CD4-positive, alpha-beta T cell treated with Interferon alpha-2 for 1 hour (primary cell): ENCODE measurements at regions not wholly inside any gene's neighbourhood (a gene's known extent, or its start where the extent isn't known, plus 50 kb on each side); places are given as distances from the start of the nearest gene placed in this dataset.
"Not testable (repeated sequence)": the region's sequence is repeated elsewhere in the genome, so short reads cannot be mapped to it uniquely, and the experiment has no call there.

Experiments
- DNase-seq, 2 donors: peaks; one replicate each; pipeline ENCODE4 v3.0.0-alpha.2; 2020 to 2022

DNA sequence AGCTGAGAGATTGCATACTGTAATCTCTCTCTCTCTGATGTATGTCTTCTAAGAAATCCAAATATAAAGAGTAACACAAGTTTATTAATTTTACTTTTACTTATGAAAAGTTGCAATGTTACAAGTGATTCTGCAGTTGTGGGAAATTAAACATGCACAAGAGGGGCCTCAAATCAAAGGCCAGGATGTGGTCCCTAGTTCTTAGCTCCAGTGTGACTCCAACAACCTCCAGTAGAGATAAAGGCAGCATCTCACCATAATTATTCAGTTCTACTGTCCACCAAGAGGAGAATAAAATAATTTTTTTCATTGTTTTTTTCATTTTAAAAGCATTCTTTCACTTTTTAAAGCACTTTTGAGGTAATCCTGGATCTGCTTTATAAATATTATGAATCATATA, 223.3 kb downstream of the RAP2B start:
- DNase-seq, result no peak

DNA sequence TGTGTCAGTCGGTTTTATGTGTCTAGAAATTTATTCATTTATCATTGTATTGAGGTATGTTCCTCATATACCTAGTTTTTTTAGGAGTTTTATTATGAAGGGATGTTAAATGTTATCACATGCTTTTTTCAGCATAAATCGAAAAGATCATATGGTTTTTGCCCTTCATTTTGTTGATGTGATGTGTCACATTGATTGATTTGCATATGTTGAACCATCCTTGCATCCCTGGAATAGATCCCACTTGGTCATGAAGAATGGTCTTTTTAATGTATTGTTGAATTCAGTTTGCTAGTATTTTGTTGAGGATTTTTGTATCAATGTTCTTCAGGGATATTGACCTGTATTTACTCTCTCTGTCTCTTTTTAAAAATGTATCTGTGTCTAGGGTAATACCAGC, 230.3 kb downstream of the RAP2B start:
- DNase-seq, result no peak

DNA sequence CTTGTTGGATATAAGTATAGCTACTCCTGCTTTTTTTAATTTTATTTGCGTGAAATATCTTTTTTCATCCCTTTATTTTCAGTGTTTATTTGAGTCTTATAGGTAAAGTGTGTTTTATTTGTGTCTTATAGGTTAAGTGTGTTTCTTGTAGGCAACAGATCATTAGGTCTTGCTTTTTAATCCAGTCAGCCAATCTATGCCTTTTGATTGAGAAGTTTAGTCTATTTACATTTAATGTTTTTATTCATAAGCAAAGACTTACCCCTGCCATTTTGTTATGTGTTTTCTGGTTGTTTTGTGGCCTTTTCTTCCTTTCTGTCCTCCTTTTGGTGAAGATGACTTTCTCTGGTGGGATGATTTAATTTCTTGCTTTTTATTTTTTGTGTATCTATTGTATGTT, 232.0 kb downstream of the RAP2B start:
- DNase-seq, result no peak

DNA sequence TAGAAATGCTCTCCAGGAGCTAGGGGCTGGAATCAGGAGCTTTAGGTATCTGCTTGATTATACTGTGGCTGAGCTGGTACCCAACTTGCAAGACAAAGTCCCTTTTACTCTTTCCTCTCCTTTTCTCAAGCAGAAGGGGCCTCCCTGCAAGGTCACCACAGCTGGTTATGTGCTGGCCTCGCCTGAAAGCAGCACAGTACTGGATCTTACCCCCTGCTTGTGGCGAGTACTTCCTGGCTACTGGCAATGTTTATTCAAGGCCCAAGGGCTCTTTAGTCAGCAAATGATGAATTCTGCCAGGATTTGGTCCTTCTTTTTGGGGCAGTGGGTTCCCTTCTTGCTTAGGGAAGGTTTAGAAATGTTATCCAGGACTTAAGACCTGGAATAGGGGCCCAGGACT, 234.6 kb downstream of the RAP2B start:
- DNase-seq, result no peak

DNA sequence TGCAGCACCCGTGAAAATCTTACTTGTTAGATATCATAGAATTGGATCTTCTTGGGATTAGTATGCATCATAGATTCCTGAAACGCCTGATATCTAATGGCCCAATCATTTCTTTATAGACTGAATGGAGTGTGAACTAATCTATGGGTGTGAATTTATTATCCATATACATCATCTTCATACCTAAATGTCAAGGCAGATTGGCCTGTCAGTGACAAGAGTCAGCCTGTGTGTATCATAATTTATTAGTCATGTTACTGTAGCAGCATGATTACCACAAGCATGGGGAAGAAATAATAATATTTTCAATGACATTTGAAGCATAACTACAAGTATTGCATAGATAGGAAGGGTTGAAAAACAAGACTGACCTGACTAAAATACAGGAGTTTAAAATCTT, 235.8 kb downstream of the RAP2B start:
- no peak for DNase-seq

DNA sequence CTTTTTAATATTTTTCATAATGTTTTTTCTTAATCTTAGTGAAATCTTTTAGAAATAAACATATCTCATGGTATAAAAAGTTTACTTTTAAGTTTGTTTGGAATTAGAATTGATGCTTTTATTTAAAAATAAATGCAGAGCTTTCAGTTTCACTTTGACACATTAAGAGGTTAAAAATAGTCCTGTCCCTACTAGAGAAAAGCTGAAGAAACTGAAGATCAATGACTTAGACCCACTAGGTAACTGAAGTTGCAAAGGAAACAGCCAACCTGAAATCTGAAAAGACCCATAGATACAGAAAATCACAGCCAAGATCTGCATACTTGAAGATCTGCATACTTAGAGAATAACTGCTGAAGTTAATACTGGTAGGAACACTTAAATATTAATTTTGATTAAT, 237.6 kb downstream of the RAP2B start:
- DNase-seq, result no peak

DNA sequence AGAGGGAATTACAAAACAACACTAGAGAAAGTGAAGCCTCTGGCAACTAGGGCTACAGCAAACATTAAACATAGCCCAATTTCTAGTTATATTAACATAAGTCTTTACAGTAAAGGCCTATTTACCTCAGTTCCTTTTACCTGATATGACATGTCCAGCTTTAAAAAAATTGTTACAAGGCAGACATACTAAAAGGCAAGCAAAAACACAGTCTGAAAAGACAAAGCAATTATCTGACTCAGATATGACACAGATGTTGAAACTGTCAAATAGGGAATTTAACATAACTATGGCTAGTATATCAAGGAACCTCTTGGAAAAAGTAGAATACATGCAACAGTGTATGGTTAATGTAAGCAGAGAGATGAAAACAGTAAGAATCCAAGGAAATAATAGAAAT, 238.6 kb downstream of the RAP2B start:
- no peak for DNase-seq

DNA sequence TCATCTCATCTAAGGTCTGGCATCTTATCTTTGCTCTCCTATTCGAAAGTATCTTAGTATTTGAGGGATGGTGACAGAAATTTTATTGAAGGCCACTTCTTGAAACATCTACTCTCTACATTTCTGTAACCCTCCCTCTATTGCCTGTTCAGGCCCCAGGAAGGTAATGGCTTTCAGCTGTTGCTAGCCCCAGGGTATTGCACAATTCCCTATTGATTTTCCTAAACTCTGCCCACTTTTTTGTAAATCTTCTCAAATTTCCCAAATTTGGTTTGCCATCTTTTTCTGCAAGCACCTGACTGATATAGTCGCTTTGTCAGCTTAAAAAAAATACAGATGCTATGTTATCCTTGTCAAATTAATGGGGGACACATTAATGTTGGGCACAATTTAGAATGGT, 242.1 kb downstream of the RAP2B start:
- no peak for DNase-seq

DNA sequence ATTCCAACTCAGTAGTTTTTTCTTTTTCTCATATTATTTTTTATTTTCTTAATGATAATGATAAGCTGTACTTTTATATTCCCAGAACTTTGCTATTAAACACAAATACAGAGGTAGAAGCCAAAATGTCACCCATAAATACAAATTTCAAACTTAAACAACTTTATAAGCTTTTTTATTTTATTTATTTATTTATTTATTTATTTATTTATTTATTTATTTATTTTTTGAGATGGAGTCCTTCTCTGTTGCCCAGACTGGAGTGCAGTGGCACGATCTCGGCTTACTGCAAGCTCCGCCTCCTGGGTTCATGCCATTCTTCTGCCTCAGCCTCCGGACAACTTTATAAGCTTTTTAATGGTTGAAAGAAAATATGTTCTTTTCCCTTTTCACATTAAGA, 243.3 kb downstream of the RAP2B start:
- DNase-seq, result not testable (repeated sequence)

DNA sequence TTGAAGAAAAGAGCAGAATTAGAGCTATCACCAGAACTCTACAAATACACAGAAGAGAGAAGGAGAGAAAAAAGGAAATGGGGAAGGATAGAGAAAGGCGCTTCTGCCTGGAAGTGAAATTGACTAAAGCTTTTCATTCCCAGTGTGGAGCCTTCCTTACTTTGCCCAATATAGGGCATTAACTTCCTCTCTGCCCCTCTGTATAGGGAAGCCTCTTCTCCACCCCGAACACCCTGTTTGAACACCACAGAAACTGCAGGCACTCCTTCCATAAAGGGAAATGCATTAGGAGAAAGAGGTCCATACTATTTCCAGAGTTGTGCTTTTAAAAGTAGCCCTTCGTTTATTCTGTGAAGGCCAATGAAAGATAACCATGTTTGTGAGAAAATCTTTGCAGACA, 248.5 kb downstream of the RAP2B start:
- DNase-seq, result no peak

DNA sequence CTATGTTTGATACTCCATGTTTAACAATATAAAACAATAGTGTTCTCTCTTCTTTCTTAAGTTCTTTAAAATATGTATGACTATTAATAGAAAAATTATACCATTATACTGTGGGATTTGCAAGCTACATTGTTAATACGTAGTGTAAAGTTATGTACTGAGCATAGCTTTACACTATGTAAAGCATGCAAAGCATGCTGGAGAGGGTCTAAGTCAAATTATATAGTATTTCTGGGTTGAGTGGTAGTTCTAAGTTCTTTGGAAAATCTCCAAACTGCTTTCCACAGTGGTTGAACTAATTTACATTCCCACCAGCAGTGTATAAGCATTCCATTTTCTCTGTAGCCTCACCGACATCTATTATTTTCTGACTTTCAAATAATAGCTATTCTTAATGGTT, 253.0 kb downstream of the RAP2B start:
- no peak for DNase-seq

DNA sequence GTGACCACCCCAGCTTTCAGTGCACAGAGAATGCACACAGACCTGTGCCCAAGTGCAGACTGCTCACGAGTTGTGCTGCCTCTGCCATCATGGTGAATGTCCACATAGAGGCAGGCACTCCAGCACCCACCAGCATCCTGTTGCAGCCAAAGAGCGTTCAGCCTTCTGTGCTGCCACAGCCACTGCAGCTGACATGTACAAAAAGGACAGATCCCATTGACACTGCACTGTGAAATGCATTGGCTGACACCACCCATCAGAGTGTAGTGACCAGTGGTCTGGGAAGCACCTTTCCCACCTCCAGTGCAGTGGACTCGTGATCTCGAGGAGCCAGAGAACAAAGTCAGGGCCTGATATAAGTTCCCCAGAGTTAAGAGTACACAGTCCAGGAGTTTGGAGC, 260.3 kb downstream of the RAP2B start:
- DNase-seq, result no peak

DNA sequence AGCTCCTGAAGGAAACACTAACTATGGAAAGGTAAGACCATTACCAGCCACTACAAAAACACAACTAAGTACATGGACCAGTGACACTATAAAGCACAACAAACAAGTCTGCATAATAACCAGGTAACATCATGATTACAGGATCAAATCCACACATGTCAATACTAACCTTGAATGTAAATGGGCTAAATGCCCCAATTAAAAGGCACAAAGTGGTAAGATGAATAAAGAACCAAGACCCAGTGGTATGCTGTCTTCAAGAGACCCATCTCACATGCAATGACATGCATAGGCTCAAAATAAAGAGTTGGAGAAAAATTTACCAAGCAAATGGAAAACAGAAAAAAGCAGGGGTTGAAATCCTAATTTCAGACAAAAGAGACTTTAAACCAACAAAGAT, 261.8 kb downstream of the RAP2B start:
- not testable (repeated sequence) for DNase-seq

DNA sequence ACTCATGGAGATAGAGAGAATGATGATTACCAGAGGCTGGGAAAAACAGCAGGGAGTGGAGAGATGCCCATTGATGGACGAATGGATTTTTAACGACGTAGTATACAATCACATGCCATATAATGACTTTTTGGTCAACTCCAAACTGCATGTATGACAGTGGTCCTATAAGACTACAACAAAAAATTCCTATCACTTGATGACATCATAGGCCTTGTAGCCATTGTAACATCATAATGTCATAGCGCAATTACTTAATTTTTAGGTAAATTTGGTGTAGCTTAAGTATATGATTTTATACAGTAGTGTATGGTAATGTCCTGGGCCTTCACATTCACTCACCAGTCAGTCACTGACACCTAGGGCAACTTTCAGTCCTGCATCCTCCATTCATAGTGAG, 264.3 kb downstream of the RAP2B start:
- DNase-seq, result no peak

DNA sequence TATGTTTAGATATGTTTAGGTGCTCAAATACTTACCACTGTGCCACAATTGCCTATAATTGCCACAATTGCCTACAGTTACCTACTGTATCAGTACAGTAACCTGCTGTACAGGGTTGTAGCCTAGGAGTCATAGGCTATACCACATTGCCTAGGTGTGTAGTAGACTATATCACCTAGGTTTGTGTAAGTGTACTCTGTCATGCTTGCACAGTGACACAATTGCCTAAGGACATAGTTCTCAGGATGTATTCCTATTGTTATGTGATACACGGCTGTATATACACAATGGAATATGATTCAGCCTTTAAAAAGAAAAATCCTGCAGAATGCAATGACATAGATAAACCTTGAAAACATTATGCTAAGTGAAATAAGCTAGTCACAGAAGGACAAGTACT, 264.8 kb downstream of the RAP2B start:
- DNase-seq, result no peak

DNA sequence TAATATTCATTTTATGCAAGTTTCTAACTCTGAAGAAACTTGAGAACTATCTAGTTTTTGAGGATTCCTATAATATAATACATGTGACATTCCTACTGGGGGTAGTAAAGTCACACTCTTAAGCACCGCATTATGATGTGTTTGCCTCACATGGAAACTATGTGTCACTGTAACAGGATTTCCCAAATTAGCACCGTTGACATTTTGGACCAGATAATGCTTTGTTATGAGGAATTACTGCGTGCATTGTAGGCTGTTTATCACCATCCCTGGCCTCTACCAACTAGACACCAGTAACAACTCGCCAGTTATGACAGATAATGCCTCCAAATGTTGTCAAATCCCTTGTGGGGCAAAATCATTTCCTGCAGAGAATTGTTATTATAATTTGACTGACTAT, 267.8 kb downstream of the RAP2B start:
- no peak for DNase-seq

DNA sequence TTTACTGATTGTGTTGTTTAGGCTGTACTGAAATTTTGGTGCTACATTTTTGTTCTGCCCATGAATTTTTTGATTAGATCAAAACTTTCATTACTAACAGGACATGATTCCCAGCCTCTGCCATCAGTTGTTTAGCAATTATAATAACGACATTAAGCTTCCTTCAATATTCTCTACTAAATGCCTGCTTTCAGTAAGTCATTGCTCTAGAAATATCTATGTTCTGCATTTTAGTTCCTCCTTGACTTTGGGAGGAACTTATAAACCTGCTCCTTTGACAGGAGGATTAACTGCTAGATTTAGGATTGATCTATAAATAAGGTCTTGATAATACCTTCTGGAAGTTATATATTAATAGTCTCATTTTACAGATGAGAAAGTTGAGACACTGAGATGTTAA, 269.1 kb downstream of the RAP2B start:
- no peak for DNase-seq

DNA sequence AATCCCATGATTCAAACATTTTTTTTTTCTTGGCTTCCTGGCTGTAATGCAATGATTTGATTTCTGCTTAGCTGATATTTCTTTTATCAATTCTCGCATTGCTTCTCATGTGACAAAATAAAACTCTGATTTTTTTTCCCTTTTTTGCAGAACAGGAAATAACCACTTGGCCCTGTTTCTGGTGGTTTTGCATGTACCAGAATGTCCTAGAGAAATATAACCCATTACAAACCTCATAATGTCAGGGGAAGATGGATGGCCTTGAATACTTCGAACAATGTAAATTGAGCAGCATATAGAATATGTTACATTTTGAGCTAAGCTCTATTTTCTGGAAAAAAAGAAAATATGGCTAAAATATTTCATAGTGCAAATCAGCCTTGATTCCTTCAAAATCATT, 275.6 kb downstream of the RAP2B start:
- no peak for DNase-seq

DNA sequence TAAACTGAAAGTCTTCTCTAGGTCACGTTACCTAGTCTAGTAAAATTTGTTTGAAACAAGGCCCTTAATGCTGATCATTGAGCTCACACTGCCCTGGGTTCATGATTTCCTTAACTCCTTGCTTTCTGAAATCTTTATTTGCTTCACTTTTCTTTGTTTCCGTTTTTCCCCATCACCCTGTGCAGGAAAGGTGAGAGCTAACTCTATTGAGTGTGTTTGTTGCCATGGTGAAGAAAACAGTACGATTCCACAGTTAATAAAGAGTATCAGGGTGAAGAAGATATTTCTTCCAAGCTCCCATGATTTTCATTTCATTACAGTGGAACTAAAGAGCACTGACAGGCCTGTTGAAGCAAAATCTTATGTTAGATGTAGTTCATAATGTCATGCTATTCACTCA, 276.2 kb downstream of the RAP2B start:
- DNase-seq, result no peak

DNA sequence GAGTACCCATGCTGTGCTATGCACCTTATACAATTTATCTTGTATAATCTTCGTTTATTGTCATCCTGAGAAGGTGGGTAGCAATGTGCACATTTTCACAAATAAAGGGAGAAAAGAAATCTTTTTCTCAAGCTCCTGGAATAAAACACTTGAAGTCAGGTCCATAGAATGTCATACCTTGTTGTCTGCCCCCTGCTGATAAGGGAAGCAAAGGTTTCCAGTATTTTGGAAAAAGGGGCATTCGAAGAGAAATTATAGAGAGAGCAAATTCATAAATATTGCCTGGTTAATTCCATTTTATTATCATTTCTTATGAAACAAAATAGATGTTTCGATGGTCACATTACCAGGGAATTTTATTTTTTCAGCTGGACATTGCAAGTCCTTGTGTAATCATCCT, 277.8 kb downstream of the RAP2B start:
- DNase-seq, result no peak

DNA sequence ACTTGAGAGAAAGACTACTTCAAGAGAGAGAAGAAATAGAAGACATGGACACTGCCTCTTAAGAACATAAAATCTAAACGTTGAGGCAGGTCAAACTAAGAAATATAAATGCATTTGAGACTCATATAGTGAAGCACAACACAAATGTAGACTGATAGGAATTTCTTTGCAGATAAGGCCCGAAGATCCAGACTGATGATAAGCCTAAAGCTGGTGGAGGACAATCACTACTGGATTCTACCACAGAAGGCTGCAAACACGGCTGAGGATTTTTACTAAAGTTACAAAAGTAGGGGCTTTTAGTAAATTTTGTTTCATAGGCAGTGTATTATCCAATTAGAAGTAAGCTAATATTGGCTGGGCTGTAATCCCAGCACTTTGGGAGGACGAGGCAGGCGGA, 278.3 kb downstream of the RAP2B start:
- DNase-seq, result no peak

DNA sequence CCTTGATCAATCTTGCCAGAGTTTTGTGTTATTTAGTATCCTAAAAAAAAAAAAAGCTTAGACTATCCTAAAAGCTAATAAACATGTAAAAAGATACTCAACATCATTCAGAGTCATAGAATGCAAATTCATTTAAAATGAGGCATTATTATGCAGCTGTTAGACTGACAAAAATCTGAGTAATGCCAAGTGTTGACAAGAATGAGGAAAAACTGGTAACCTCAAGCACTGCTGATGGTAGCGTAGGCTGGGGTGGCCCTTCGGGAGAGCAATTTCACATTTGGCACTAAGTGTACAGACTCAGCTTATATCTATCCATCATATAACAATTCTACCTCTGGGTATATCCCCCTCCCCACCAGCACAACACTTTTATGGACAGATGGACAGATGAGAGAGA, 280.4 kb downstream of the RAP2B start:
- DNase-seq, result no peak

DNA sequence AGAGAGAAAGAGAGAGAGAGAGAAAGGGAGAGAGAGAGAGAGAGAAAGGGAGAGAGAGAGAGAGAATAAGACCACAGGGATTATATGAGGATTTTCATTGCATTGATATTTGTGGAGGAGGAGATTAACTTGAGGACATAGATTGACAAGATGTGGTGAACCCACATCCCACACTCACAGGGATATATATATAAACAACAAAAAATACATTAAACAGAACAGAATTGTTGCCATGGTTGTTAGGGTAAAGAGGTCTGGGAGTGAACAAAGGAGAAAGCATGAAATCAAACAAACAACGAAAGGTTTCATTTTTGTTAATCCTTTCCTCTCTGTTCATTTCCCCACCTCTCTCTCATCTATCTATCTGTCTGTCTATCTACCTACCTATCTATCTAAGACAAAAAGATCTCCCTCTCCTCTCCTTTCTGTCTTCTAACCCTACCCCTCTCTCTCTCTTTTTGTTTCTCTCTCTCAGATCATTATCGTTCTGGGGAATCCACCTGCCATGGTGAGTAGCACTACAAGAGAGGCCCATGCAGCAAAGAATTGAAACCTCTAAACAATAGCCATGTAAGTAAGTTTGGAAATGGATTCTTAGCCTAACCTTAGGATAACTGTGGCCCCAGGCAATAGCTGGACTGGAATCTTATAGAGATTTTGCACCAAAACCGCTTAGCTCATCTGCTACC, 280.9 kb downstream of the RAP2B start:
- DNase-seq, result peak in 1 of 2 donors; percentile 18

DNA sequence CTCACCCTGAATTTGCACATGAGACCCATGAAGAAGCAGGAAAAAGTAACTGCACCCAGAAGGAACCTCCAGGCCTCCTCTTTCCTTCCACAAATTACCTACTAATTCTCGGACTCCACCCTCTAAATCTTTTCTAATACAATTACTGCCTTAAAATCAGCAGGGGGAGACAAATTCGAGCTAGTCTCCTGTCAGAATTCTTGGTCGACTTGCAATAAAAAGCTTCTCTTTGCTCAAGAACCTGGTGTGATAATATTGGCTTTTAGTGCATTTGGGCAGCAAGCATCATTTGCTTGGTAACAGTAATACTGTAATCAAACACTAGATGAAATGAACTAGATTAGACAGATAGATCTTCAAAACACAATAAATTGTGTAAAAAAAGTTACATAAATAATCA, 281.9 kb downstream of the RAP2B start:
- DNase-seq, result peak in 1 of 2 donors; percentile 11

DNA sequence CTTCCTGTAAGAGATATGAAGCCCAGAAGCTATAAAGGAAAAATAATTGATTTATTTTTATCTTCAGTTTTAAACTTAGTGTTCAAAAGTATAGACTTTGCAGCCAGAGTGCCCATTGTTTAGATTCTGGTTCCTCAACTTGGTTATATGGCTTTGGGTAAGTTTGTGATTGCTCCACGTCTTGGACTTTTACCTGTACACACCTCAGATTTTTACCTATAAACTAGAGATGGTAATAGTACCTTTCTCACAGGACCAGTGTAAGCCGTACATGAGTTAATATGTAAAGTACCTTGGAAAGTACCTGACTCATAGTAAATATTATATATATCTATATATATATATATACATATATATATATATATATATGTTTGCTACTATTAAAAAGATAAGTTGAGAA, 283.8 kb downstream of the RAP2B start:
- DNase-seq, result no peak
